COLO668 (cell line): ENCODE measurements at regions not wholly inside any gene's neighbourhood (a gene's known extent, or its start where the extent isn't known, plus 50 kb on each side); places are given as distances from the start of the nearest gene placed in this dataset.
"Not testable (repeated sequence)": the region's sequence is repeated elsewhere in the genome, so short reads cannot be mapped to it uniquely, and the experiment has no call there.

Experiments
- DNase-seq: peaks from one replicate; lab custom pipeline; 2025; ENCODE audit not compliant: unreplicated experiment; lab: John Stamatoyannopoulos, UW

DNA sequence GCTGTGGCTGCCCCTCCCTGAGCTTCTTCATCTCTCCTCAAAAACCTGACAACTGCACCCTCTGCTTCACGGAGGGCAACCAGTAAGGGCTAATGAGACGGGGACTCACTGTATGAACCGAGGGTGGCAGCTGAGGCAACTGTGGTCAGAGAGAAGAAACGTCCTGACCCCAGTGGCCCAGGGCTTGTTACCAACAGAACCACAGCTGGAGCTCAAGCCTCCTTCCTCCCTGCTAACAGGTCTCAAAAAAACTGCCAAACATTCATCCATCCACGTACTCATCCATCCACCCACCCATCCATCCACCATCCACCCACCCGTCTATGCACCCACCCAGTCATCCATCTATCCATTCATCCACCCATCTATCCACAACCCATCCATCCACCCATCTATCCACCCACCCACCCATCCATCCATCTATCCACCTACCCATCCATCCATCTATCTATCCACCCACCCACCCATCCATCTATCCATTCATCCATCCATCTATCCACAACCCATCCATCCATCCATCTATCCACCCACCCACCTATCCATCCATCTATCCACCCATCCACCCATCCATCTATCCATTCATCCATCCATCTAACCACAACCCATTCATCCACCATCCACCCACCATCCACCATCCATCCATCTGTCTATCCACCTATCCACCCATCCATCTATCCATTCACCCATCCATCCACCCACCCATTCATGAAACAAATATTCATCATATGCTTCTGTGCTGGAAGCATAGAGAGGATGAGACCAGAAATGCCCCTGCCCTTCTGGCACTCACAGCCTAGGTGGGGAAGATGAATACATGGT lies 111.7 kb downstream of the PDGFA start:
- DNase-seq, result no peak

DNA sequence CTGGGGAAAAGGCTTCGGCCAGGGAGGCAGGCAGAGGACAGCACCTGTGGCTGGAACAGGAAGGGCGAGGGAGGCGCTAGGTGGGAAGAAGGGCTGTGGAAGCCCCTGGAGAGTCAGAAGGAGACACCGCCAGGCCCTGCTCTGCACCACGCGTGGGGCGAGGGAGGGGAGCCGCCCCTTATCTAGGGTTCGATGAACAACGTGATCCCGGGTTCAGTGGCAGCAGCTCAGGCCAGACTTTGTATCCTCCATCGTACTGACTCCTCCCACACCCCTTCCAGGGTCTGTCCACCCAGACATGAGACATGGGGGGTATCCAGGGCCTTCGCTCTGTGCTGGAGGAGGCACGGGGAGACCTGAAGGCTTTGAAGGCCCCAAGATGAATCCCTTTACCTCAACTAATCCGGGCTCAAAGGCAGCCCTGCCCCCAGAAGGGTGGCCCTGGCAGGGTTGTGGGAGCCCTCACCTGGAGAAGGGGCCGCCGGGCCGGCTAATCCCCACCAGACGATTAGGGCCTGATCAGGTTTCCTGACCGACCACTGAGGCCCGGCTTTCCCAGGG lies 110.8 kb downstream of the PDGFA start:
- DNase-seq, result no peak

DNA sequence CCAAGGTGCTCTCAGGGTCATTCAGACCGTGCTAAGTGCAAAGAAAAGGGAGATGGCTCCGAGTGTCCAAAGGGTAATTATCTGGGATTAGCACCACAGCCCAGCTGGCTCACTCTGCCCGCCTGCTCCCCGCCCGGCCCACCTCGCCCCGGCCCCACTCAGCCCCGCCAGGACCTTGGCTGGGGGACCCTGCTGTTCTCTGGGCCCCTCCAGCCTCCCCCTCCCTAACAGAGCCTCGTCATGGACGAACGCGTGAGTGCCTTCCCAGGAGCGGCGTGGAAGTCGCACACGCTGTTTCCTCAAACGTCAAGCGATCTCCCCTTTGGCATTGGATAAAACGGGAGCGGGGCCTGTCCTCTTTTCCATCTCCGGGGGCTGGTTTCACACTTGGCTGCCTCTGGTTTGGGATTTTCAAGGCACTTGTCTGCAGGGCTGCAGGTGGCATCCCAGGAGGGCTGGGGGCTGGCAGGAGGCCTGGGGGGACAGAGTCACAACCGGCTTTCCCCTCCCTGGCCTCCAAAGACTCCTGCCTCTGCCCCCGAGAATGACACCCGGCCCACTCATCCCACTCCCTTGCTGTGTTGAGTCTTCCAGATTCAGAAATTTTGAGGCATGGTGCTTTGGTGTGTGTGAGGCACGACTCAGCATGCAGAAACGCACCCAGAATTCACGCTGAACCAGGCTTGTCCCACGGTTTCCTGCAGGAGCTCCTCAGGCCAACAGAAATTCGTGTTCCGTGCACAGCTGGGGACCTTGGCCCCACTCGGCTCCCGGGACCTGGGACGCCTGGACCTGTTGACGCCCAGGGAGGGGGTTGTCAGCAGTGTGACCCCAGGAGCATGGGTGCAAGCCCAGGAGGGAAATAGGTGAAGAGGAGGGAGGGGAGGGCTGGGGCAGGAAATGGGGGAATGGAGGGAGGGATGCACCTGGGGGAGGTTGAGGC lies 110.0 kb downstream of the PDGFA start:
- no peak for DNase-seq

DNA sequence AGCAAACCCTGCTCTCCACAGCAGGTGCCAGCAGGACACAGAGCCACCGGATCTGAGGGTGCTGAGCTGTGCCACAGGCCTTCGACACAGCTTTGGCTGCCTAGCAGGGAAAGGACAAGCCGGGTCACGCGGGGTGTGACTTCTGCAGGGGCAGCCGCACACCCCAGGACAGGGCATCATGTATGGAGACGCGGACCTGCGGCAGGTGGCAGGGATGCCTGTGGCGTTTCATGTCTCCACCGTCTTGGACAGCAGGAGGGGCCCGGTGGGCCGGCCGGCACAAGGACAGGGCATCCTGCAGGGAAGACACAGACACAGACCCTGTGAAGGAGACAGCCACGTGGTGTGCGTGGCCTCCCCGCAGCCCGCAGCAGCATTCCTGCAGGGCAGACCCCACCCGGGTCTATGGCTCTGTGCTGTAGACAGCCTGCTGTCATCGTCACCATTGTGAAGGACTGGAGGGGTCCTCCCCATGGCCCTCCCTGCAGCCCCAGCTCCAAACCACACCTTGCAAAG lies 109.2 kb downstream of the PDGFA start:
- no peak for DNase-seq

DNA sequence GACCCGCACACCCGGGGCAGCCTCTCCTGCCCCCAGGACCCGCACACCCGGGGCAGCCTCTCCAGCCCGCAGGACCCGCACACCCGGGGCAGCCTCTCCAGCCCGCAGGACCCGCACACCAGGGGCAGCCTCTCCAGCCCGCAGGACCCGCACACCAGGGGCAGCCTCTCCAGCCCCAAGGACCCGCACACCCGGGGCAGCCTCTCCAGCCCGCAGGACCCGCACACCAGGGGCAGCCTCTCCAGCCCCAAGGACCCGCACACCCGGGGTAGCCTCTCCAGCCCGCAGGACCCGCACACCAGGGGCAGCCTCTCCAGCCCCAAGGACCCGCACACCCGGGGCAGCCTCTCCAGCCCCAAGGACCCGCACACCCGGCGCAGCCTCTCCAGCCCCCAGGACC lies 108.5 kb downstream of the PDGFA start:
- DNase-seq, result not testable (repeated sequence)

DNA sequence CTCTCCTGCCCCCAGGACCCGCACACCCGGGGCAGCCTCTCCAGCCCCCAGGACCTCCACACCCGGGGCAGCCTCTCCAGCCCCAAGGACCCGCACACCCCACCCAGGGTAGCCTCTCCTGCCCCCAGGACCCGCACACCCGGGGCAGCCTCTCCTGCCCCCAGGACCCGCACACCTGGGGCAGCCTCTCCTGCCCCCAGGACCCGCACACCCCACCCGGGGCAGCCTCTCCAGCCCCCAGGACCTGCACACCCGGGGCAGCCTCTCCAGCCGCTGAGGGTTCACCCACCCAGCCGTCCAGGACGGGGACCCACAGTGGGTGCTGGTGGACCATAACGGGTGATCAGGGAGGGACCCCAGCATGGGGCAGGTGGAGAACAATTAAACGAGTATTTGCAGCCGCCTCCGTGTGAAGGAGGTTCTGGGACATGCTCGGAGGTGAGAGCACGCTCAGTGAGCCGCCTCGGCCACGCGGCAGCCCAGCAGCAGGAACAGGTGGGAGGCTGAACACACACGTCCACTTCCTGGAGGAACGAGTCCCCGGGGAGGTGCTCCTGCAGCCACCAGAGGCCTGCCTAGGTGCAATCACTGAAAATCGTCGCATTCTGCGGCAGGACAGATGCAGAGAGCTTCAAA lies 107.9 kb downstream of the PDGFA start:
- DNase-seq, result peak; percentile 49

DNA sequence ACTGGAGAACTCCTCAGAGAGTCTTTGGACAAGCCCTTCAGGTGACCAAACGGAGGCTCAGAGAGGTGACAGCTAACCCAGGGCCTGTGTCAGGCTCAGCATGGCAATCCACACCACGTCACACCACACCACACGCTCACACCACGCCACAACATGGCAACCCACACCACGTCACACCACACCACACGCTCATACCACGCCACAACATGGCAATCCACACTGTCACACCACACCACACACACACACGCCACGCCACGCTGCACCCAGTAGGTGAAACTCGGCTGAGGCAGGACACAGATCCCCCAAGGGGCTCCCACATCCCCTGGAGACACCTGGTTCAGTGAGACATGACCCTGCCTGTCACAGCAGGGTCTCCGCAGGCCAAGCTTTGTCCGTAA lies 107.3 kb downstream of the PDGFA start:
- DNase-seq, result no peak

DNA sequence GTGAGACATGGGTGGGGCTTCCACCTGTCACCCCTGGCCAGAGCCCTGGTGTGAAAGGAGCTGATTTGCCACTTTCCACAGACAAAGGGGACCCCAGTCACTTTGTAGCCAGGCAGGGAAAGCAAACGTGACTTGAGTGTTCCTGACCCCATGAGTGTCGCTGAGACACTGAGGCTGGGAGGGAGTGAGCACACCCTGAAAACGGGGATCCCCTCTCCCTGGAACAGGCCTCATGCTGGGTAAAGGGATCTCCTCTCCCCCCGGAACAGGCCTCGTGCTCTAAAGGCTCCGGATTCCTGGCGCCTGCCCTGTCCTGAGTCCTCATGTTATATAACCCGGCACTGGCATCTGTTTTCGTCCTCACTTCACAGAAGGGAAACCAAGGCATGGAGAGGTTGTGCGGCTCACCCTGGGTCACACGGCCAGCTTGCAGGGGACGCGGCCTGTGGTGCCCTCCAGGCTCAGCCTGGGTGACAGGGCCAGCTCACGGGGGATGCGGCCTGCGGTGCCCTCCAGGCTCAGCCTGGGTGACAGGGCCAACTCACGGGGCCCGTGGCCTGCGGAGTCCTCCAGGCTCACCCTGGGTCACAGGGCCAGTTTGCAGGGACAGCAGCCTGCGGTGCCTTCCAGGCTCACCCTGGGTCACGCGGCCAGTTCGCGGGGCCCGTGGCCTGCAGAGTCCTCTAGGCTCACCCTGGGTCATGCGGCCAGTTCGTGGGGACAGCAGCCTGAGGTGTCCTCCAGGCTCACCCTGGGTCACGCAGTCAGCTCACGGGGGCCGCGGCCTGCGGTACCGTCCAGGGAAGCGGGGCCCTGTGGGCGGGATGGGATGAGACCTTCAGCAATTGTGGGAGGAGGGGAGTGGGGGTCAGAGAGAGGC lies 104.7 kb downstream of the PDGFA start:
- DNase-seq, result no peak

DNA sequence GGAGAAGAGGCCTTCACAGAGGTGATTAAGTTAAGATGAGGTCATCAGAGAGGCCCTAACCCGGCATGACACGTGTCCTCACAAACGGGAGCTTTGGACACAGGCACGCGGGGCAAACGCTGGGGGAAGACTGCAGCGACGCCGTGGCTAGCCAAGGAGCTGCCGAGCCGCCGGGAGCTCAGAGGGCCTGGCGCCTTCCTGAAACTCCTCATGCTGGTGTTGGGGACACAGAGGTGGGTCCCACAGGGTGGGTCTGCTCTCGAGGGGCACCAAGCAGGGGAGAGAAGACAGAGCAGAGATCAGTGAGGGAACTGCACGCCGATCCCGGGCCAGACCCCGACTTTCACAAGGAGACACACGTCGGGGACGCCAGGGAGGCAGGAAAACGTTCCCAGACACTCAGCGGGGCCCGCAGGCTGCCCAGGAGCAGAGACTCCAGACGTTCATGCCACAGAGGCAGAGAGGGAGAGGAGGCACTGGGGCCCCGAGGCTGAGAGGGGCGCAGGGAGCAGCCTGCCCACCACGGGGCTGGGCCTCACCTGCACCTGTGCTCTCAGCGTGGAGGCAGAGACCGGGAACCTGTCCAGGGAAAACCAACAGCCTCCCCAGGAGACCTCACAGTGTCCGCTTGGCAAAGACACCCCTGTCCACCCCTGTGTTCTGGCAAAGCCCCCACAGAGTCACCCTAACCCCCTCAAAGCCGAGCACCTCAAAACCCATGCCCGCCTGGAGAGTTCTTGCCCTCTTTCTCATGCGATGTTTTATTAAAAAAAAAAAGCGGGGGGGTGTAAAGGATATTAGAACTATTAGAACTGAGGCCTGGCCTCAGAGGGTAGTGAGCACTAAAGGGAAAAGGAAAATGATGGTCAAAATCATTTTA lies 103.8 kb downstream of the PDGFA start:
- no peak for DNase-seq

DNA sequence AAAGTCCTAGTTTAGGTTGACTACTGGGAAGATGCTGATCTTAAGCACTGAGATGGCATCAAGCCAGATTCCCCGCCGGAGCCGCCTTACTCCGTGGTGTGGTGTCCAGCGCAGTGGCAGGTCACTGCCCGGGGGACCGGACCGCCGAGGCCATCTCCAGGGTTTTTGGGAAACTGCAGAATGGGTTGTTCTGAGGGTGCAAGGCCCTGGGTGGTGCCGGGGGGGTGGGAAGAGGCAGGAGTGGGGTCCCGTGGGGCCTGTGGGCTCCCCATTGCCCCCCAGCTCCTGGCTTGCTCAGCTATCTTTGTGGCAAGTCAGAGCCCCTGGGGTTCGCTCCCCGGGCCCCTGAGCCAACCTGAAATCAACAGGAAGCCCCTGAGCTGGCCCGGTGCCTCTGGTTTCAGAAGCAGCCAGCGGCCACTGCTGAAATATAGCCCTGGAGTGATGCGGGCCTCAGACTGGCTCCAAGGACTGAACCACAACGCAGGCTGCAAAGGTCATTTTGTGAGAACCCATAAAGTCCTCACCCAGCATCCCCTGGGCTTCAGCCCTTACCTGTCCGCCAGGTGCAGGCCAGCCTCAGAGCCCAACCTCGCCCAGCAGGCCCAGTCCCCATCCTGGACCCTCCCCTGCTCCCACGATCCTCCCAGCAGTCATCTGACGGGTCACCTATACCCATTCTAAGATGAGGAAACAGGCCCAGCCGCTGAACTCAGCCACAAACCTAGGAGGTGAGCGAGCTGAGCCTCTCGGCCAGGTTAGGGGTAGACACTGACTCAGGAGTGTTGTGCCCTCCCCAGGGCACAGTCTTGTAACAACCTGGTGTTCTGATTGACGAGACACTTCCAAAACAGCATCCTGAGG lies 102.7 kb downstream of the PDGFA start:
- no peak for DNase-seq

DNA sequence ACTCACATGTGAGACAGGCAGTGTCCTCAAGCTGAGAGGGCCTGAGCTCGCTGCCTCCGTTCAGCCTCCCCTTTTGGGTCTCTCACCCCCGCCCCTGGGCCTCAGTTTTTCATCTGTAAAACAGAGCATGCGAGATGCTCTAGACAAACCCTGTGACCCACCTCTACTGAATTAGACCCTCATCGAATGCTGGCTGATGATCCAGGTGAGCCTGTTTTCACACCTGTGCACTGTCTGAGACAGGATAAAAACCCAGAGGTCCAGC lies 102.1 kb downstream of the PDGFA start:
- no peak for DNase-seq

DNA sequence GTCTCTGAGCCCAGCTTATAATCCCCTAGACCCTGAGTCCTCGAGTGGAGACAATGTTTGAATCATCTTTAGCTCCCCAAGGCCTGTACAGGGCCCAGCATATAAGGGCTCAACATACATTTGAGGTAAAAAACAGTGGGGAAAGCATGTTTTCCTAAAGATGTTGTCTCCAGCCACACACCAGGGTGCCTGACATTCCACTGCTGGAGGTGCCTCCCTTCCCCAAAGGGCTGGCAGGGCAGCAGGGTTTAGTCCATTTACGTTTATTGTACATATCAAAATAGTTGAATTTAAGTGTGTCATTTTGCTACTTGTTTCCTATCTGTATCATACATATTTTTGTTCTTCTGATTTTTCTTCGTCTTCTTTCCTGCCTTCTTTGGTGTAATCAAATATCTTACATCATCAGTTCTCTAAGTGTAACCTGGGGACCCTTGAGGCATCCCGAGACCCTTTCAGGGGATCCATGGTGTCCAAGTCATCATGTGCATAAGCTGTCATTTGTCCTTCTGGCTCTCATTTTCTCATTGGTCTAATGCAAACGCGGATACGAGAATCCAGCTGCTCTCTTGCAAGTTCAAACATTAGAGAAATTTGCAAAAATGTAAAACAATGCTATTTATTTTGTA lies 101.6 kb downstream of the PDGFA start:
- DNase-seq, result no peak

DNA sequence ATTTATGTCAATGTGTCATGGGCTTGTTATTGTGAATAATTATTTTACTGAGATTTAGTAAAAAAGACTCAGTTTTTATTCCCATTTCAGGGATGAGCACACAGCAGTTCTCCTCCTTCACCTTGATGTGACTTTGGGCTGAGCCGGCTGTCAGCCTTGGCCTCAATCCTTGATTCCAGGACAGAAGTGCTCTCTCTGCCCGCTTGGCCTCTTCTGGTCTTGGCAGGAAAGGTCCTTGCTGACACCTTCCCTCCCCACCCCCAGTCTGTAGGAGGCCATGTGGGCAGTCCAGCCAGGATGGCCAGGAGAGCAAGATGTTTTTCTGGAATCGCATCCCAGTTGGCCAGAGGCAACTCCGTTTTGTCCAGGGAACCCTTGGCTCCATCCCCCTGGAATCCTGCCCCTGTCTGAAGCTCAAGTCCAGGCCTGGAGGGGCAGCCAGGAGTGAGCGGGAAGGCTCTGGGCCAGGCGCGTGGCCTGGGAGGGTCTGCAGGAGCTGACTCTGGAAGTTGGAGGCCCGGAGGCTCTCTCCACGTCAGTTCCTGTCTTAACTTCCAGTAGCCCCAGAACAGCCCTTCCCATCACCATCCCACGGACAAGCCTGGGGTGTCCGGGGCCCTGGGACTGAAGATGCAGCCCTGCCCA lies 100.9 kb downstream of the PDGFA start:
- DNase-seq, result no peak

DNA sequence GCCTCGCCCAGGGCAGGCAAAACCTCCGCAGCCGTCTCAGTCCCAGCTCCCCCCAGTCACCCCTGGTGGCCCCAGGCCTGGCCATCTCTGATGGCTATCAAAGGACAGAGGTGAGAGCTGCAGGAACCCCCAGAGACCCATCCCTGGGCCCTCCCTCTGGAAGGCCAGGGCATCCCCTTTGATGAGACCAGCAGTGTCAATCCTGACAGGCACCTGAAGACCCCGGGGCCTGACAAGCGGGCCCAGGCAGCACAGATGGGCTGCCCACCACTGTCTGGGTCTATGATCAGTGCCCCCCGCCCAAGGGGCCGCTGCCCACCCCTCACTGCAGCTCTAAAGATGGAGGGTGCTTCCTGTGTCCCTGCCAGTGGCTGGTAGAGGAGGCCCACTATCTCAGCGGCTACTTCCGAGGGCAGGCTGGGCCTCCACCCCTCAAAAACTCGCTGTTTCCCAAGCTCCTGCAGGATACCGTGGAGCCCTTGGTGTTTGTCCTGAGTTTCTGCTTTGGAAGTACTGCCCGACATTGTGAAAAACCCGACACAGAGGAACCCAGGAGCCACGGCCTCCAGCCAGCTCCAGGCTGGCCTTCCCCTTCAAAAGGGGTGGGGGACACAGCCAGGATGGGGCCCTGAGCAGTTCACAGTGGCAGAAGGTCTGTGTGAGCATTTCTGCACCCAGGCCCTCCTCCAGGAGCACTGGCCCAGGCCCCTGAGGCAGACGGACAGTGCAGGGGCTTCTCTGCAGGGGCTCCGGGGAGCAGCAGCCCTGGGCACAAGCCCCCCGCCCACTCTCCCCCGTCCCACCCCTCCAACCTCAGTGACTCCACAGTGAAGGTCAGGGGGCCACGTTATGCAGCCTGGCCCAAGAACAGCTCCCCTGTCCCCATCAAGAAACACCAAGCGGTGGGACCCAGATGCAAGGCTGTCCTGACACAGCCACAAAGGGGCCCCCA lies 99.2 kb downstream of the PDGFA start:
- DNase-seq, result no peak

DNA sequence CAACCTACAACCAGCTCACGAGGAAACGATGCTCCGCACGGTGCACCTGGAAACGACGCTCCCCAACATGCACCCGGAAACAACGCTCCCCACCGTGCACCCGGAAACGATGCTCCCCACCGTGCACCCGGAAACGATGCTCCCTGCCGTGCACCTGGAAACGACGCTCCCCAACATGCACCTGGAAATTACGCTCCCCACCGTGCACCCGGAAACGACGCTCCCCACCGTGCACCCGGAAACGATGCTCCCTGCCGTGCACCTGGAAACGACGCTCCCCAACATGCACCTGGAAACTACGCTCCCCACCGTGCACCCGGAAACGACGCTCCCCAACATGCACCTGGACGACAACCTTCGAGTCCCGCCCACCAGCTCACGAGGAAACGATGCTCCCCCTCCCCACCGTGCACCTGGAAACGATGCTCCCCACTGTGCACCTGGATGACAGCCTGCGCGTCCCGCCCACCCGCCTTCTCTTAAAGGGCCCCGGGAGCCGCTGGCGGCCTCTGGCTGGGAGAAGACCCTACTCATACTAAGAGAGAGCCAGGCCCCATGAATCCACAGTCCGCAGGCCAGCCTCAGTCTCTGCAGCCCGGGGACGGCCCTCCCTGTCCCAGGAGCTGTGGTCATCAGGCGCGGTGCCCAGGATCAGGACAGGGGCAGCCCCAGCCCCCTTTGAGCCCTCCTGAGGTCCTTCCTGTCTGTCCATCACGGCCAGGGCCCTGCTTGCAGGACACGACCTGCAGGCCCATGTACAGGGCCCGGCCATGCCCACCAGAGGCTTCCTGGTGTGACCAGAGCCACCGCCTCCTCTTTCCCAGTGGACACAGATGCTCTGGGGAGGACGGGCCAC lies 98.3 kb downstream of the PDGFA start:
- DNase-seq, result peak; percentile 41
